NCI-H1436 treated with DMSO at 0.1 percent for 48 hours (cell line): ENCODE measurements at regions not wholly inside any gene's neighbourhood (a gene's known extent, or its start where the extent isn't known, plus 50 kb on each side); places are given as distances from the start of the nearest gene placed in this dataset.
"Not testable (repeated sequence)": the region's sequence is repeated elsewhere in the genome, so short reads cannot be mapped to it uniquely, and the experiment has no call there.

Source experiments
- DNase-seq: peaks from one replicate; lab custom pipeline; 2025; lab: John Stamatoyannopoulos, UW

- no peak for DNase-seq
Observed at GRCh38 chr10:128577958-128578750, 451.9 kb upstream of the MKI67 start.

DNA sequence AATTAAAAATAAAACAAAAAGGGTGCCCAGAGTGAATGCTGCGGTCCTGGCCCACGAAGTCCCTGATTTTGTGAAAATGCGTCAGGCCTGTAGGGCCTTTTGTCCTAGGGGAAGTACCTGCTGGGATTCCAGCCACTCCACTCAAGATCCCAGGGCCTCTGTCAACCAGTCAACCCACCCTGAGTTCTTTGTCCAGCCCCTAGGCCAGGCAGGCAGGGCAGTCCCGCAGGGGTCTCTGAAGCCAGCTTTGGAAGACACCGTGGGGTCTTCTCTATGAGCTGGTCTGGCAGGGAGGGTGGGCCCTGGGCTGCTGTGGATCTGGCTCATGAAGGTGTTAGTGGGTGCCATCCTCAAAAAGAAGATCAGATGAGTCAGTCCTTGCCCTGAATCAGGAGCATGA is 452.5 kb upstream of the MKI67 start:
- no peak for DNase-seq

- DNase-seq = no peak
Observed at GRCh38 chr10:128579280-128579865, 453.1 kb upstream of the MKI67 start.

DNA sequence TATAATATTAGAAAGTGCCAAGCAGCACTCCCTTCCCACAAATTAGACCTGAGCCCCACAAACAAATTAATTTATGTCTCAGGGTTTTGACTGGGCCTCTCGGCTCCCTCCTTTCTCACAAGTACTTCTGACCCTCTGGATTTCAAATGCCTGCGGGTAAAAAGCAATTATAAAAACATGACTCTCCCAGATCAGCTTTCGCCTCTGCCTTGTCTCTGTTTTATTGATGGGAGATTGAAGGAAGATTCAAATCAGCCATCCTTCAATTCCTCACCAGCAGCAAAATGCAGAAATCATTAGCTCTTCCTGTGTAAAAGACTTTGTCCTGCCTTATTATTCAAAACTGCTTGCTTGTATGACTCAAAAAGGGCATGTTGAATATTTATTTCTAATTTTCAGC is 453.7 kb upstream of the MKI67 start:
- no peak for DNase-seq

GRCh38 chr10:128583125-128583524 is 456.9 kb upstream of the MKI67 start:
- DNase-seq = not testable (repeated sequence)

- not testable (repeated sequence) for DNase-seq
Observed at GRCh38 chr10:128586599-128586998, 460.4 kb upstream of the MKI67 start.

DNA sequence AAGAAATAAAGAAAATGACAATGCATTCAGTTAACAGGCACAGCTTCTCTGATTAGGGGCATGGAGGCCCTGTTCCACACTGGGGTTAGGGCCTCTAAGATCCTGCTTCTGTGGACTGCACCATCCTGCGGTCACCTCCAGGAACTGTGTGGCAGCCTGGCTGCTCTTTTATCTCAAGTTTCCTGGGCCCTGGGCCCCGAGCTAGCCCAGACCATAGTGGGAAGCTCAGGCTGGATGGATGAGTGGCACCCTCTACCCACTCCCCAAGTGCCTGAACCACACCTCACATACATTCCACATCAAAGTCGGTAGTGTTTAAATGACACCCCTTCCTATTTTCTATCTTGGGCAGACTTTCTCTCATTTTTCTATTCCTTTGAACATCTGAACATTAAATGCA is 461.5 kb upstream of the MKI67 start:
- no peak for DNase-seq

DNA sequence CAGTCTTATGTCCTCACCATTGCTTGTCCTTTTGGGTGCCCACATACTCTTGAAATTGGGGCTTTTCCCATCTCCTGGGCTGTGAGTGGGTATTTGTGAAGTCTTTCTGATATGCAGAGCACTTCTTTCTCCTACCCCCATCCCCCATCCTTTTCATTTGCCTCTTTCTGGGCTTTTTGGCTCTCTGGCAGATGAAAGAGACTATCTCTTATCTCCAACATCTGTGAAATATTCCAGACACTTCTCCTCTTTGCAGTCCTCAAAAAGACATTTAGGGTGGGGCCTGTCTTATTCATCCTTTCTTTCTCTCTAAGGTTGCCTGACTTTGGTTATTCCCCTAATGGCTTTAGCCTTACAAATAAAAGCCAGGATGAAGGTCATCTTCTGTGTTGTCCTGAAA is 462.2 kb upstream of the MKI67 start:
- no peak for DNase-seq

DNA sequence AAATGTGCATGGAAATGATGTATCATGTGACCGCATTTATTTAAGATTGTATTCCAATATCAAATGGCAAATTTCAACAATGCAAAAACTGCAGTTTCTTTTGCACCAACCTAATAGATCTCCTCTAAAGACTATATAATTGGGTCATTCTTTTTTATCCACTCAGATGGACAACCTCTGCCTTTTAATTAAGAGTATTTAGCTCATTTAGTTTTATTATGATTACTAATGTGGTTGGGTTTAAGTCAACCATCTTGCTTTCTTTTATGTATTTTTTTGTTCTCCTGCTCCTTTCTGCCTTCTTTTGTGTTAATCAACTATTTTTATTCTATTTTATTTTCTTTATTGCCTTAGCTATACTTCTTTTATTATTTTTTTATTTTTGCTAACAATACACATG is 468.5 kb upstream of the MKI67 start:
- no peak for DNase-seq

DNA sequence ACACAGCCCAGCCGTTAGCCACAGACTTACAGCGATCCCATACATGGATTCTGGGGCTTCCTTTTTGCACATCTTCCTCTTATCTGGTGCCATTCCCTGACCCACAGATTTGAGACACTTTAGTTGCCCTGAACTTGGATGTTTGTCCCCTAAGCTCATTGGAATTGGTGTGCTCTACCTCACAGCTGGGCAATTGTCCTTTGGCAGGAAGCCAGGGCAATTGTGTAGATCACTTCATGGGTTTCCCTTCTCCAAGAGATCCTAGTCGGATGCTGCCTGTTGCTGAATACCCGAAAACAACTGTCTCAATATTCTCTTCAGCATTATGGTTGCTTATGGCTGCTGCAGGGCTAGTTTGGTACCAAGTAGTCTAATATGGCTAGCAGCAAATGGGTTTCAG is 470.7 kb upstream of the MKI67 start:
- DNase-seq = no peak

DNA sequence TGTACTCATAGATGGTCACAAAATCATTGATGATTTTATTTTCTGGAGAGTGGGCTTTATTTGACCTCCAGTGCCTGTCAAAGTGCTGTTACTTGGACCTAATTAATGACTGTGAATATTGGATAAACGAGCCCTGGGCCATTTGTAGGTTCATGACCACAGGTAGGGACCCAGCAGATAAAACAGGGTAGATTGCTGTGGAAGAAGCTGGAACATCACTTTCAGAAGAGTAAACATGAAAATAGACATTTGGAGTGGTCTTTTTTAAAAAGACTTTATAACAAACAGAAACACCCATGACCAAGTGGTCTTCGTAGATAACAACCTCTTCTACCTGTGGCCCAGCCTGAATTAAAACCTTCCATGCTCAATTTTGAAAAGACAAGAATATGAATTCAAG is 472.8 kb upstream of the MKI67 start:
- DNase-seq = no peak

GRCh38 chr10:128599538-128599937 is 473.3 kb upstream of the MKI67 start:
- no peak for DNase-seq

GRCh38 chr10:128602183-128602582 is 476.0 kb upstream of the MKI67 start:
- DNase-seq = no peak

- no peak for DNase-seq
Observed at GRCh38 chr10:128604025-128604424, 477.8 kb upstream of the MKI67 start.

DNA sequence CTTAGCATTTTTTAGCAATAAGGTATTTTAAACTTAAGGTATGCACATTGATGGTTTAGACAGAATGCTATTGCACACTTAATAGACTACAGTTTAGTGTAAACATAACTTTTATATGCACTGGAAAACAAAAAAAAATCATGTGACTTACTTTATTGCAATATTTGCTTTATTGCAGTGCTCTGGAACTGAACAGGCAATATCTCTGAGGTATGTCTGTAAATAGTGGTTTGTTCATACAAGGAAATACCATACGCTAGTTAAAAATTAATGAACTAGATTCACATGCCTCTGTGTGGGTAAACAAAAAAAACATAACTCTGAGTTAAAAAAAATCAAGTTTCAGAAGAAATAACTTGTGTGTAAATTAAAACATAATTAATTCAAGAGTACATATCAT is 479.0 kb upstream of the MKI67 start:
- no peak for DNase-seq

DNA sequence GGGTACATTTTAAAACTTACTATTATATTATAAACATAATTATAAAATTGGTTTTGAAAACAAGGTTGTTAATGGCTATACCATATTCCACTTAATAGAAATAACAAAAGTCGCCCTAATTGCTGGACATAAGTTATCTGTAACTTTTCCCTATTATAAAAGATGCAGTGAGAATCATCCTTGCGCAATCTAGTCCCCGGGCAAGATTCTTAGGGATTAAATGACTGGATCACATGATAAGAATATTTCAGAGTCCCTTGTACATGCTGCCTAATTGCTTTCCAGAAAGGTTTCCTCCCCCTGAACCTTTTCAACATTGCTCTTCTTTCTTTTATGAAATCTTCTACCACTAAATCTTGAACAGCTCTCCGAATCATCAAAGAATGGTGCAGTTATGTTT is 479.8 kb upstream of the MKI67 start:
- no peak for DNase-seq

DNA sequence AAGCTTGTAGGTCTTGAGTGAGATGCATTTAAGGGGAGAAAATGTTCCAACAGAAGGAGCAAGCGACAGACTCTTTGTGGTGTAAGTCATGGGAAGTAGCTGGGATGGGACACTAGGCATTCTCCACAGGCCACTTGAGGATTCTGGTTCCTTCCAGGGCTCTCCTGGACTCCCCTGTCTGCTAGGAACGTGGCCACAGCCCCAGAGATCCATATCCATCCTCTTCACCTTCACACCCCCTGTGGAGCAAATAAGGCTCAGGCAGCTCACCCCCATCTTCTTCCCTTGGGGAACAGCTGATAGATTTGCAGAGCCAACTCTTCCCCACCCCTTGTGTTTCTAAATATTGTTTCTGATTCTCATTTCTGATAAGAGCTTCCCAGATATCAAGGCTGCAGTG is 482.6 kb upstream of the MKI67 start:
- DNase-seq = no peak

DNA sequence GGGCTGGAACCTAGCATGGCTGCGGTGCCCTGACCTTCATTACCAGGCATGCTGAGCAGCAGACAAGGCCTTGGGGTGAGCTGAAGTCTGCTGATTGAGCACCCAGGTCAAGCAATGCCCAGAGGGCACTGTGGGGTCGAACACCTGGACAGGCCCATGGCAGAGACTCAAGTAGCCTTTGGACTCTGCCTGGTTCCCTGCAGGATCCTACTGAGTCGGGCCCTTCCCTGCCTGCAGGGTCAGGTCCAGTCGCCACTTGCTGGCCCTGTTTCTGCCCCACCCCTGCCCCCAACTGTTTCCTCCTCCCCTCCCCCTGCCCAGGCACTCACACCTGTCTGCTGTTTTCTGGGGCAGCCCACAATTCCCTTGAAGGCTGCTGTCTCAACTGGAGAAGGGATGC is 483.2 kb upstream of the MKI67 start:
- no peak for DNase-seq

GRCh38 chr10:128610113-128610512 is 483.9 kb upstream of the MKI67 start:
- no peak for DNase-seq

DNA sequence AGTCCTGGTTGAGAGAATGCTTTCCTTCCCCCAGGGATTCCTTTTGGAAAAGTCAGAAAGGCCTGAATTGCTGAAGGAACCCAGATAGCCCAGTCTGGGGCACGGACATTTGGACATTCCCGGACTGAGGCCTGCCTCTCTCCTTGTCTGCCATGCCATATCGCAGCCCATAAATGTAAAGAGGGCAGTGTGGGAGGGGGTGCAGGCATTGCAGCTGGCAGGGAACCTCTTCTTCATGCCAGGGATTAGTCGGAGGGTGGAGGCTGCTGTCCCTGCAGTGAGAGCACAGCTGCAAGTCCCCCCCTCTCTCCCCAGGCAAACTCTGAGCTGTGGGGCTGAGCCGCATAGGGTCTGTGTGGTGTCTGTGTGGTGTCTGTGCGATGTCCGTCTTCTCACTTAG is 486.0 kb upstream of the MKI67 start:
- no peak for DNase-seq

- DNase-seq = no peak
Observed at GRCh38 chr10:128612631-128613030, 486.4 kb upstream of the MKI67 start.

- no peak for DNase-seq
Observed at GRCh38 chr10:128614016-128614605, 487.9 kb upstream of the MKI67 start.

DNA sequence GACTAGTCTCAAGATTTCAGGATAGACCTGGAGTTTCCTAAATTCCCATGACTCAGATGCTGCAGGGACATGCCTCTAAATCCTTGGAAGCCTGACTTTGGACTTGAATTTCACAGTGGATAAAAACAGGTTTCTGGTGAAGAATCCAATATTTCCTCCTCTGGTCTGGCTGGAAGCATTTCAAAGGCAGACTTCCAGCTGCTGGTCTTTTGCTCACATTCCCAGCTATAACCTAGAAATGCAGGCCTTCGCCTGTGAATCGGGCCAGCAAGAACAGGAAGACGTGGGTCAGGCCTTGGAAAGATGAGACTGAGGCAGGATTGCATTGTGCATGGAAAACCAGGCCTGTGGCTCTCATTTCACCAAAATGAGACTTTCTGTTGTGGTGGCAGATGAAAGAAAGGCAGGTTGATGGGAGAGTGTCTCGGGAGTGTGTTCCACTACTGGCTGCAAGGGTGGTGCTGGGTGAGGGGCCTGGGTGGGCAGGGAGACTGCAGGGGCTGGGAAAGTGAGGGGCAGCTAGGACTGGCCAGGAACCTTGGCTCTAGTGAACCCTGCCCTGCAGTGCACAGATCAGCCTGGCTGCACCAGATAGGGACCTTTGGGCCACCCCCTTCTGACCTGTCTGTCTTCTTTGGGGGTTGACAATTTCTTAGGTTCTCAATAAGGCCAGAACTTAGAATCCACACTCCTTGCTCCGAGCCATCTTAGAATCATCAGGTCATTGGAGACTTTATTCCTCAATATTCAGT is 488.8 kb upstream of the MKI67 start:
- no peak for DNase-seq
